Duodenal mucosa (tissue), 2 donors: ENCODE measurements at regions not wholly inside any gene's neighbourhood (a gene's known extent, or its start where the extent isn't known, plus 50 kb on each side); places are given as distances from the start of the nearest gene placed in this dataset.

Experiments used
- H3K27ac ChIP-seq: one replicate; pipeline ENCODE4 v1.7.0; 2013; ENCODE audit warnings: low read depth, low read length
- H3K27me3 ChIP-seq, 2 donors: one replicate each; pipeline ENCODE4 v1.7.0; 2013; ENCODE audit warnings: low read length in 2 of 2, control low read depth in 1 of 2; ENCODE audit not compliant: insufficient read depth in 2 of 2, control insufficient read depth in 1 of 2
- H3K36me3 ChIP-seq, 2 donors: one replicate each; pipeline ENCODE4 v1.7.0; 2013; ENCODE audit warnings: low read length in 2 of 2, control low read depth in 1 of 2; ENCODE audit not compliant: insufficient read depth in 2 of 2, control insufficient read depth in 1 of 2
- H3K4me1 ChIP-seq, 2 donors: one replicate each; pipeline ENCODE4 v1.7.0; 2013; ENCODE audit warnings: low read length in 2 of 2, control low read depth in 1 of 2; ENCODE audit not compliant: insufficient read depth in 2 of 2, control insufficient read depth in 1 of 2
- H3K4me3 ChIP-seq, 2 donors: one replicate each; pipeline ENCODE4 v1.7.0; 2013; ENCODE audit warnings: low read length in 2 of 2, low read depth in 1 of 2
- H3K9ac ChIP-seq, 2 donors: one replicate each; pipeline ENCODE4 v1.7.0; 2013; ENCODE audit warnings: low read length in 2 of 2, low read depth in 1 of 2
- H3K9me3 ChIP-seq, 2 donors: one replicate each; pipeline ENCODE4 v1.7.0; 2013; ENCODE audit warnings: low read length in 2 of 2, control low read depth in 1 of 2; ENCODE audit not compliant: control insufficient read depth in 1 of 2

GRCh38 chr2:183798535-183798934, 674.3 kb downstream of the NUP35 start:
- Histone ChIP-seq H3K27me3 (no peaks in the 10 kb centered on the region), H3K9ac (no peak overlapping the region), H3K27ac (no peak overlapping the region), H3K9me3 (peaks cover under 1 to 6% of the 10 kb centered on the region in 2 donors), H3K4me1 (no peaks in the 10 kb centered on the region), H3K36me3 (no peaks in the 10 kb centered on the region), H3K4me3 (no peak overlapping the region)

DNA sequence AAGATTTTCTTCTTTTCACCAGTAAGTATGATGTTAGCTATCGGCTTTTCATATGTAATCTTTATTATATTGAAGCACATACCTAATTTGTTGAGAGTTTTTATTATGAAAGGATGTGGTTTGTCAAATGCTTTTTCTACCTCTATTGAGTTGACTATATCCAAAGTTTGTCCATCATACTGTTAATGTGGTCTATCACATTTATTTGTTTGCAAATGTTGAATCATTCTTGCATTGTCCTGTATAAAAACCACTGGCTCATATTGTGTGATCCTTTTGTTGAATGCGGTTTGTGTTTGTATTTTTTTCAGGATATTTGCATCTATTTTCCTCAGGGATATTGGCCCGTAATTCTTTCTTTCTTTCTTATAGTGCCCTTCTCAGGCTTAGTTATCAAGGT, 675.5 kb downstream of the NUP35 start:
- Histone ChIP-seq H3K4me1 (no peaks in the 10 kb centered on the region), H3K9ac (no peak overlapping the region), H3K36me3 (no peaks in the 10 kb centered on the region), H3K27ac (no peak overlapping the region), H3K9me3 (peaks cover 3 to 6% of the 10 kb centered on the region in 2 donors), H3K27me3 (no peaks in the 10 kb centered on the region), H3K4me3 (no peak overlapping the region)

- Histone ChIP-seq H3K9me3 (peaks cover 3 to 6% of the 10 kb centered on the region in 2 donors), H3K9ac (no peak overlapping the region), H3K4me3 (no peak overlapping the region), H3K36me3 (no peaks in the 10 kb centered on the region), H3K4me1 (no peaks in the 10 kb centered on the region), H3K27me3 (no peaks in the 10 kb centered on the region), H3K27ac (no peak overlapping the region)
Measured at GRCh38 chr2:183803596-183803995, 679.4 kb downstream of the NUP35 start.

DNA sequence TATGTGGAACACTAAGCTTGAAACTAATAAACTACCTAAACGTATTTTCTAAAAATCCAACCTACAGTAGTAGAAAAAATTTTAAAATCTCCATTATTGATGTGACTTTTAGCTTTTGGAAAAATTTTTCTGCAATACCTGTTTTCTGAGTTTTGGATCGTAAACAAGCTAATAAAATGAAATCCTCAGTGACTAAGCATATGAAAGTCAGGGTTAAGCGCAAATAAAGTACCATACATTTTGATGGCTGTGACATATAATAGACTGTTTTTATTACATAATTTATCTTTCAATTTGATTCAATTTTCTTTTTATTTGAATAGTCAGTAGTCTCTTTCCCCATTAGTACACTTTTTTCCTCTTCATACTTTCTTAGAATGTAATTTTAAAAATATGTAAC, 683.6 kb downstream of the NUP35 start:
- Histone ChIP-seq H3K36me3 (no peaks in the 10 kb centered on the region), H3K27me3 (no peaks in the 10 kb centered on the region), H3K9me3 (peaks cover 0 to 3% of the 10 kb centered on the region in 2 donors), H3K4me3 (no peak overlapping the region), H3K9ac (no peak overlapping the region), H3K4me1 (no peaks in the 10 kb centered on the region), H3K27ac (no peak overlapping the region)

DNA sequence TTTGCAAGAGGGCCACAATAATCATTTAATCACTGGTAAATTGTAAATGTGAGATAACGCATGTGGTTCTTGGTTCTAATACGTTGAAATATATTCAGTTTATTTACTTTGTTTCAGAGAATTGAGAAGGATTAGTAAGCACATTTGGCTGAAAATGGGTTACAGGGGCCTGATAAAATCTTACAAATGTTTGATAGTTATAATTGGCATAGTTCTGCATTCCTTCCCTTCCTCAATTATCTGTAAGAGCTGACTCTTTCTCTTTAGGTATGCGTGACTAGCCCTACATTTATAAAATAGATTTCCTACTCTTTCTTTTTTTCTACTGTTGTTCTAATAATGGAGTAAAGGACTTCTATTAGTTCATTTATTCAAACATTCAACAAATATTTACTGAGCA, 685.2 kb downstream of the NUP35 start:
- Histone ChIP-seq H3K9me3 (no peaks in the 10 kb centered on the region), H3K4me3 (no peak overlapping the region), H3K36me3 (no peaks in the 10 kb centered on the region), H3K27ac (no peak overlapping the region), H3K27me3 (no peaks in the 10 kb centered on the region), H3K4me1 (no peaks in the 10 kb centered on the region), H3K9ac (no peak overlapping the region)

DNA sequence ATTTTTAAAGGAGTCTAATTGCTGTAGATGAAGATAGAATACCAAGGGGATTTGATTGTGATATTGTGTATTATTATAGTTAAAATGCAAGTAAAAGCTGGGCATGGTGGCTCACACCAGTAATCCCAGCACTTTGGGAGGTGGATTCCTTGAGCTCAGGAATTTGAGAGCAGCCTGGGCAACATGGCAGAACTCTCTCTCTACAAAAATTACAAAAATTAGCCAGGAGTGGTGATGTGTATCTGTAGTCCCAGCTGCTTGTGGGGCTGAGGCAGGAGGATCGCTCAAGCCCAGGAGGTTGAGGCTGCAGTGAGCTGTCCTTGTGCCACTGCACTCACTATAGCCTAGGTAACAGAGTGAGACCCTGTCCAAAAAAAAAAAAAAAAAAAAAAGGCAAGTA, 687.0 kb downstream of the NUP35 start:
- Histone ChIP-seq H3K36me3 (no peaks in the 10 kb centered on the region), H3K9me3 (no peaks in the 10 kb centered on the region), H3K27me3 (no peaks in the 10 kb centered on the region), H3K9ac (no peak overlapping the region), H3K4me1 (no peaks in the 10 kb centered on the region), H3K4me3 (no peak overlapping the region), H3K27ac (no peak overlapping the region)

GRCh38 chr2:183812091-183812490, 687.8 kb downstream of the NUP35 start:
- Histone ChIP-seq H3K4me1 (no peaks in the 10 kb centered on the region), H3K27me3 (no peaks in the 10 kb centered on the region), H3K4me3 (no peak overlapping the region), H3K27ac (no peak overlapping the region), H3K9ac (no peak overlapping the region), H3K9me3 (no peaks in the 10 kb centered on the region), H3K36me3 (no peaks in the 10 kb centered on the region)

DNA sequence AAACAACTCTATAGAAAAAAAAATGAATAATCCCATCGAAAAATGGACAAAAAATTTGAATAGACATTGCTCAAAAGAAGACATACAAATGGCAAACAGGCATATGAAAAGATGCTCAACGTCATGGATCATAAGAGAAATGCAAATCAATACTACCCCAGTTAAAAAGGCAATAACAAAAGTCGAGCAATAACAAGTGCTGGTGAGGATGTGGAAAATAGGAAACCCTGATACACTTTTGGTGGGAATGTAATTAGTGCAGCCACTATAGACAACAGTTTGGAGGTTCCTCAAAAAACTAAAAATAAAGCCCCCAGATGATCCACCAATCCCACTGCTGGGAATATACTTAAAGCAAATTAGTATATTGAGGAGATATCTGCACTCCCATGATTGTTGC, 701.5 kb downstream of the NUP35 start:
- H3K9me3 ChIP-seq = peaks cover 4 to 18% of the 10 kb centered on the region in 2 donors
- H3K36me3 ChIP-seq = no peaks in the 10 kb centered on the region
- H3K27ac ChIP-seq = no peak overlapping the region
- no peak overlapping the region for H3K4me3 ChIP-seq
- H3K27me3 ChIP-seq = no peaks in the 10 kb centered on the region
- H3K9ac ChIP-seq = no peak overlapping the region
- no peaks in the 10 kb centered on the region for H3K4me1 ChIP-seq

DNA sequence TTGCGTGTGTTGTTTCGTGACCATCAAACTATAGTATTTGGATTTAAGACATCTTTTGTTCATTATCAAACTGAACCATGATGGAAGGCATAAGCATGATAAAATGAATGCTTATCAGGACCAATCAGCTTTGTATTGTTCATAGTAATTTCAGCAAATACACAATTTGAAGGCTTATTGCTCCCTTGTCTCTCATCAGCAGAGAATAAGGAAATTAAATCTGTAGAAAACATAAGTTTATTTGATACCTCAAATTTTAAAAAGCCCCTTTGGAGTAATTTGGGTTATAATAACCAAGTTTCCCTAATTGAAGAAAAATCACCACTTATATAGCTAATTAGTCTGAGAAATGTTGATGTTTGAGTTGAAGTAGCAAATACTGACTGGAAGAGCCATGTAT, 705.7 kb downstream of the NUP35 start:
- Histone ChIP-seq H3K4me3 (no peak overlapping the region), H3K27me3 (no peaks in the 10 kb centered on the region), H3K9me3 (peaks cover 4 to 17% of the 10 kb centered on the region in 2 donors), H3K27ac (no peak overlapping the region), H3K9ac (no peak overlapping the region), H3K4me1 (no peaks in the 10 kb centered on the region), H3K36me3 (no peaks in the 10 kb centered on the region)

DNA sequence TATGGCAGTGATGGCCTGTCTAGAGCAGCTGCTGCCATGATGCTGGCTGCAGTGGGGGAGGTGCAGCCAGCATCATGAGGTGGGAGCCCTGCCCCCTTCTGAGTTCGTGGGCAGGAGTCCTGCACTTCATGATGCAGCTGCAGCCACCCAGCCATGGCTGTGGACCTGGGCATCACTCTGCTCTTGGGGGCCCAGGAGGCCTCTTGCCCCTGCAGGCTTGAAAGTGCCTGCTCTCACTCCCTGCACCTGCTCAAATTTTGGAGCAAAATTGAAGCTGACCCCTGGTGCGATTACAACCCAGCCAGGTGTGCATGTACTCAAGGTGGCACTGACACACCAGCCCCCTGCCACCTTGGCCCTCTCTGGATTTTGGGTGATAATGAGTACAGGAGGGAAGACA, 712.9 kb downstream of the NUP35 start:
- Histone ChIP-seq H3K4me3 (no peak overlapping the region), H3K9me3 (no peaks in the 10 kb centered on the region), H3K36me3 (no peaks in the 10 kb centered on the region), H3K27ac (no peak overlapping the region), H3K27me3 (no peaks in the 10 kb centered on the region), H3K4me1 (no peaks in the 10 kb centered on the region), H3K9ac (no peak overlapping the region)

DNA sequence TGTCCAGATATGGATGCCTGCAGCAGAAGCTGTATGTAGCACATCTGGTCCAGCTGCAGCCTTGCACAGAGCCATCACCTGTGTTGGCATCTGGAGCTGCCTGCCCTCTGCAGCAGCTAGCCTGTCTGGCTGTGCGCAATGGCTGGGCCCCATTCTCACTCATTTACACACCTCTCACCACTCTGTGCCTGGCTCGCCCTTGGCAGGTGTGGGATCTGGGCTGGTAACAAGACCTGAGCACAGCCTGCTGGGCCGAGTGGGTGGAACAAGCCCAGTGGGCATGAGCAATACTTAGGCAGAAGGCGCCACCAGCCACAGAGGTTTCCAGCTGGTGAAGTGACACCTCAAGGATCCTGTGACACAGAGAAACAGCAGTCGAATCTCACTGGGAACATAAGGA, 714.1 kb downstream of the NUP35 start:
- Histone ChIP-seq H3K27me3 (no peaks in the 10 kb centered on the region), H3K27ac (no peak overlapping the region), H3K4me1 (no peaks in the 10 kb centered on the region), H3K9ac (no peak overlapping the region), H3K4me3 (no peak overlapping the region), H3K36me3 (no peaks in the 10 kb centered on the region), H3K9me3 (no peaks in the 10 kb centered on the region)
